ENCODE measurements at regions not wholly inside any gene's neighbourhood (a gene's known extent, or its start where the extent isn't known, plus 50 kb on each side); places are given as distances from the start of the nearest gene placed in this dataset.
A peak's percentile ranks its signal among the peaks of the same experiment; 100 is the strongest.
"Not testable (repeated sequence)": the region's sequence is repeated elsewhere in the genome, so short reads cannot be mapped to it uniquely, and the experiment has no call there.

DNA sequence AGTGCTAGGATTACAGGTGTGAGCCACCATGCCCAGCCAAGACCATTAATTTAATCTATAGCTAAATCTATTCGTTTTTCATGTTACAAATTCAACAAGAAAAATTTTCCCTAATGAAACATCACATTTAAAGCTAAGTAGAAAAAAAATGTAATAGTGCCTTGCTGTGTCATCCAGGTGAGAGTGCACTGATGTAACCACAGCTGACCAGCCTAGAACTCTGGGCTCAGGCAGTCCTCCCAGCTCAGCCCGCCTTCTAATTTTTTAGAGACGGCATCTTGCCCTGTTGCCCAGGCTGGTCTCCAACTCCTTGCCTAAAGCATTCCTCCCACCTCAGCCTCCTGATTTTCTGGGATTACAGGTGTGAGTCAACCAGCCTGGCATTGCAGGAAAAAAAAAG, 109.0 kb downstream of the PPIAL4G start:
- intact Hi-C loops (cut with DNase I) = no loop called here
- Histone ChIP-seq H3K27ac (no peak overlapping the region), H3K4me3 (no peak overlapping the region), H3K36me3 (no peaks in the 10 kb centered on the region), H3K4me1 (replicated peaks) (no peaks in the 10 kb centered on the region), H3K27me3 (replicated peaks; ENCODE audit: insufficient read depth) (no peaks in the 10 kb centered on the region), H3K9me3 (no peaks in the 10 kb centered on the region)
- TF ChIP-seq POLR2AphosphoS5 (IDR thresholded peaks at IDR 0.05) (no peak), POLR2A (IDR thresholded peaks at IDR 0.05) (no peak)
- TF ChIP-seq, protein P1, sequence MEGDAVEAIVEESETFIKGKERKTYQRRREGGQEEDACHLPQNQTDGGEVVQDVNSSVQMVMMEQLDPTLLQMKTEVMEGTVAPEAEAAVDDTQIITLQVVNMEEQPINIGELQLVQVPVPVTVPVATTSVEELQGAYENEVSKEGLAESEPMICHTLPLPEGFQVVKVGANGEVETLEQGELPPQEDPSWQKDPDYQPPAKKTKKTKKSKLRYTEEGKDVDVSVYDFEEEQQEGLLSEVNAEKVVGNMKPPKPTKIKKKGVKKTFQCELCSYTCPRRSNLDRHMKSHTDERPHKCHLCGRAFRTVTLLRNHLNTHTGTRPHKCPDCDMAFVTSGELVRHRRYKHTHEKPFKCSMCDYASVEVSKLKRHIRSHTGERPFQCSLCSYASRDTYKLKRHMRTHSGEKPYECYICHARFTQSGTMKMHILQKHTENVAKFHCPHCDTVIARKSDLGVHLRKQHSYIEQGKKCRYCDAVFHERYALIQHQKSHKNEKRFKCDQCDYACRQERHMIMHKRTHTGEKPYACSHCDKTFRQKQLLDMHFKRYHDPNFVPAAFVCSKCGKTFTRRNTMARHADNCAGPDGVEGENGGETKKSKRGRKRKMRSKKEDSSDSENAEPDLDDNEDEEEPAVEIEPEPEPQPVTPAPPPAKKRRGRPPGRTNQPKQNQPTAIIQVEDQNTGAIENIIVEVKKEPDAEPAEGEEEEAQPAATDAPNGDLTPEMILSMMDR (IDR thresholded peaks at IDR 0.05) = no peak
- 83% methylated on average over 3 of the region's 3 CpGs for WGBS
- DNase-seq (ENCODE audit: low spot score) = no peak

DNA sequence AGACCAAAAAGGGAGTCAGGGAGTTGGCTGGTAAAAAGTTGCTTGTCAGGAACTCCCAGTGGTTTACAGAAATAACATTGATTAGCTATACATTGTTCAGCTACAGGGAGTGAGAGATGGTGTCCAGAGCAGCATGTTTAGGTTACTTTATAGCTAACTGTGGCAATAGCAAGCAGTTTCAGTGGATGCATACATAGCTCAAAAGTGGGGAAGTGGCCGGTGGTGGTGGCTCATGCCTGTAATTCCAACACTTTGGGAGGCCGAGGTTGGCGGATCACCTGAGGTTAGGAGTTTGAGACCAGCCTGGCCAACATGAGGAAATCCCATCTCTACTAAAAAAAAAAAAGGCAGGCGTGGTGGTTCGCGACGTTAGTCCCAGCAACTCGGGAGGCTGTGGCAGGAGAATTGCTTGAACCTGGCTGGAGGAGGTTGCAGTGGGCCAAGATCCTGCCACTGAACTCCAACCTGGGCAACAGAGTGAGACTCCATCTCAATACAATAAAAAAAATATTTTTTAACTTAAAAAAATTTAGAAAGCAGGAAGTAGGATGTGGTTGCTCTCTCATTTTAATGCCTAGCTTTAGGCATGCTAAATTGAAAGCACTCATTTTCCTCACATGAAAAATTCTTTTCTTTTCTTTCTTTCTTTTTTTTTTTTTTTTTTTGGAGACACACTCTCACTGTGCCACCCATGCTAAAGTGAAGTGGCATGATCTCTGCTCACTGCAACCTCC, 109.7 kb downstream of the PPIAL4G start:
- no peaks in the 10 kb centered on the region for H3K27me3 ChIP-seq (replicated peaks; ENCODE audit: insufficient read depth)
- no peaks in the 10 kb centered on the region for H3K9me3 ChIP-seq
- peak overlapping the region; percentile 40 to 43 for H3K27ac ChIP-seq
- intact Hi-C loops (cut with DNase I) = no loop called here
- DNase-seq (ENCODE audit: low spot score) = no peak
- no peak overlapping the region for H3K4me3 ChIP-seq
- H3K36me3 ChIP-seq = no peaks in the 10 kb centered on the region
- H3K4me1 ChIP-seq (replicated peaks) = no peaks in the 10 kb centered on the region
- WGBS = 85% methylated on average over 8 of the region's 8 CpGs
- TF ChIP-seq POLR2AphosphoS5 (IDR thresholded peaks at IDR 0.05) (no peak), POLR2A (IDR thresholded peaks at IDR 0.05) (no peak)
- TF ChIP-seq, protein P1 (IDR thresholded peaks at IDR 0.05) = no peak

DNA sequence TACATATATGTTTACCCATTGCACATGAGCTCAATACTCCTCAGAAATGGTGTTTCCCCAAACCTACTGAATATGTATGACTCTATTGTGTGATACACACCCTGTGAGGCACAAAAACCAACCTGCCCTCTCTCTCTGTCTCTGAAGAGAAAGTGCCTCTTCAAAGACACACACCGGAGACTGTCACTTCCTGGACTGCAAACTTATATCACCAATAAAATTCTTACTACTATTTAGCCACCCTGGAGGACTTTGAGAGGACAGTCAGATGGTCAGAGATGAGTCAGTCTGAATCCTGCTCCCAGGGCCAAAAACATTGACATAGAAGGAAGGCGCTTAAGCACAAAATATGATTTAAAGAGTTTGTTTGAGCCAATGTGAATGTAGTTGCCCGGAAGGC, 110.4 kb downstream of the PPIAL4G start:
- H3K27ac ChIP-seq = peak overlapping the region; percentile 40 to 43

GRCh38 chr1:148372051-148372726, 110.9 kb downstream of the PPIAL4G start:
- H3K36me3 ChIP-seq; intact Hi-C loops (cut with DNase I); H3K4me1 ChIP-seq (replicated peaks); H3K4me3 ChIP-seq; DNase-seq (ENCODE audit: low spot score); H3K9me3 ChIP-seq; H3K27me3 ChIP-seq (replicated peaks; ENCODE audit: insufficient read depth): not testable (repeated sequence)
- H3K27ac ChIP-seq = peak overlapping the region; percentile 40 to 43
- WGBS = 75% methylated on average over 2 of the region's 2 CpGs

More for the DNA sequence above, 110.4 kb downstream of the PPIAL4G start:
- WGBS = 54% methylated on average over 3 of the region's 3 CpGs
- H3K27me3 ChIP-seq (replicated peaks; ENCODE audit: insufficient read depth) = no peaks in the 10 kb centered on the region
- H3K9me3 ChIP-seq = no peaks in the 10 kb centered on the region
- peak; percentile 30 for DNase-seq (ENCODE audit: low spot score)
- H3K4me1 ChIP-seq (replicated peaks) = no peaks in the 10 kb centered on the region
- no peaks in the 10 kb centered on the region for H3K36me3 ChIP-seq
- intact Hi-C loops (cut with DNase I) = no loop called here
- no peak overlapping the region for H3K4me3 ChIP-seq
- TF ChIP-seq POLR2AphosphoS5 (IDR thresholded peaks at IDR 0.05) (peak; percentile 51), POLR2A (IDR thresholded peaks at IDR 0.05) (no peak)
- TF ChIP-seq, protein P1 (IDR thresholded peaks at IDR 0.05) = no peak

DNA sequence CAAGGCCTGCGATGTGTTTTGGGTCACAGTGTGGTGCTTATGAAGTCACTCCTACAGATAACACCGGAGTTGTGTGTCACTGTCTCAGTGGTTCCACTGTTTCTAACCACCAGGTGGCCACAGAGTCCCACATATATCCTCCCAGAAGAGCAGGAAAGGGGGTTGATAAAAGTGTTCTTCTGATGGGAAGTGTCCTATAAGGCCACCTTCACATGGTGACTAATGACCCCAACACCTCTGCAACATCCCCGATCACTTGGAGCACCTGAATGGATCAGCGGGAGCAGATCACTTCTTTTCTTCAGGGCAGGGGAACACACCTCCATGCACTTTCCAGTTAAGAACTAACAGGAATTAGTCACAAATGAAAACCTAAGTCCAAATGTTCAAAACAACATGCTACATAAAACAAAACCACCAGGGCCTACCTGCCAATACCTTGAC, 111.5 kb downstream of the PPIAL4G start:
- WGBS = 13% methylated on average over 4 of the region's 4 CpGs
- DNase-seq (ENCODE audit: low spot score) = peak; percentile 74
- TF ChIP-seq, protein P1 (IDR thresholded peaks at IDR 0.05) = peak; percentile 65 to 92 (median 82)
- TF ChIP-seq POLR2AphosphoS5 (IDR thresholded peaks at IDR 0.05) = peak; percentile 58
- H3K27me3 ChIP-seq (replicated peaks; ENCODE audit: insufficient read depth); H3K4me3 ChIP-seq; H3K9me3 ChIP-seq; intact Hi-C loops (cut with DNase I); H3K4me1 ChIP-seq (replicated peaks); H3K36me3 ChIP-seq: not testable (repeated sequence)
- H3K27ac ChIP-seq = peak overlapping the region; percentile 33 to 40

GRCh38 chr1:148370661-148371060, 112.4 kb downstream of the PPIAL4G start:
- 86% methylated on average over 5 of the region's 5 CpGs for WGBS
- H3K4me3 ChIP-seq; H3K36me3 ChIP-seq; intact Hi-C loops (cut with DNase I); H3K27ac ChIP-seq; H3K27me3 ChIP-seq (replicated peaks; ENCODE audit: insufficient read depth); H3K4me1 ChIP-seq (replicated peaks); DNase-seq (ENCODE audit: low spot score); H3K9me3 ChIP-seq: not testable (repeated sequence)

Measured in prostate gland (tissue), 2 donors.